ENCODE measurements at regions not wholly inside any gene's neighbourhood (a gene's known extent, or its start where the extent isn't known, plus 50 kb on each side); places are given as distances from the start of the nearest gene placed in this dataset.

DNA sequence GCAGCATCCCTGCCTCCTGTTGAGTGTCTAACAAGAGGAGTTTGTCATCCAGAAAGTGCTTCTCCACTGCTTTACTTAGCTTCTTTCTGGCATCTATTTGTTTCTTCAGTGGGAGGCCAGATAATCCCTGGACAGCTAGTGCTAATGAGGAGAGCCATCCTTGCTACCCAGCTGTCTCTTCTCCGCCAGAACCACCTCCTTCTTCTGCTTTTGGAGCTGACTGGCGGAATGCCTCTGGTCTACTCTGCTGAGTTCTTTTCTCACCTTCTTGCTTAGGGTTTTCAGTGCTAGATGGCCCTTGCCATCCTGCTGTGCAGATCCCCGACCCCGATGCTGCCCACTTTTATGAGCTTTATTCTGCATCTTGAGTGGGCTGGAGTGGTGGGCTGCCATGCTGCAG lies 145.8 kb downstream of the GPBP1 start:
- Histone ChIP-seq H3K4me3 (no peak overlapping the region), H3K27ac (no peak overlapping the region), H3K36me3 (no peaks in the 10 kb centered on the region), H3K27me3 (no peaks in the 10 kb centered on the region), H3K4me1 (ENCODE audit: insufficient read depth) (no peaks in the 10 kb centered on the region), H3K9me3 (no peaks in the 10 kb centered on the region)
- intact Hi-C loops (cut with DNase I) = no loop called here
- TF ChIP-seq POLR2A (IDR thresholded peaks at IDR 0.05) = no peak
- no peak for TF ChIP-seq EP300 (IDR thresholded peaks at IDR 0.05)
- TF ChIP-seq, protein P1, sequence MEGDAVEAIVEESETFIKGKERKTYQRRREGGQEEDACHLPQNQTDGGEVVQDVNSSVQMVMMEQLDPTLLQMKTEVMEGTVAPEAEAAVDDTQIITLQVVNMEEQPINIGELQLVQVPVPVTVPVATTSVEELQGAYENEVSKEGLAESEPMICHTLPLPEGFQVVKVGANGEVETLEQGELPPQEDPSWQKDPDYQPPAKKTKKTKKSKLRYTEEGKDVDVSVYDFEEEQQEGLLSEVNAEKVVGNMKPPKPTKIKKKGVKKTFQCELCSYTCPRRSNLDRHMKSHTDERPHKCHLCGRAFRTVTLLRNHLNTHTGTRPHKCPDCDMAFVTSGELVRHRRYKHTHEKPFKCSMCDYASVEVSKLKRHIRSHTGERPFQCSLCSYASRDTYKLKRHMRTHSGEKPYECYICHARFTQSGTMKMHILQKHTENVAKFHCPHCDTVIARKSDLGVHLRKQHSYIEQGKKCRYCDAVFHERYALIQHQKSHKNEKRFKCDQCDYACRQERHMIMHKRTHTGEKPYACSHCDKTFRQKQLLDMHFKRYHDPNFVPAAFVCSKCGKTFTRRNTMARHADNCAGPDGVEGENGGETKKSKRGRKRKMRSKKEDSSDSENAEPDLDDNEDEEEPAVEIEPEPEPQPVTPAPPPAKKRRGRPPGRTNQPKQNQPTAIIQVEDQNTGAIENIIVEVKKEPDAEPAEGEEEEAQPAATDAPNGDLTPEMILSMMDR (IDR thresholded peaks at IDR 0.05) = no peak
- no peak for DNase-seq
- 94 to 98% (median 95%) methylated on average over 4 of the region's 4 CpGs for WGBS, 3 donors

DNA sequence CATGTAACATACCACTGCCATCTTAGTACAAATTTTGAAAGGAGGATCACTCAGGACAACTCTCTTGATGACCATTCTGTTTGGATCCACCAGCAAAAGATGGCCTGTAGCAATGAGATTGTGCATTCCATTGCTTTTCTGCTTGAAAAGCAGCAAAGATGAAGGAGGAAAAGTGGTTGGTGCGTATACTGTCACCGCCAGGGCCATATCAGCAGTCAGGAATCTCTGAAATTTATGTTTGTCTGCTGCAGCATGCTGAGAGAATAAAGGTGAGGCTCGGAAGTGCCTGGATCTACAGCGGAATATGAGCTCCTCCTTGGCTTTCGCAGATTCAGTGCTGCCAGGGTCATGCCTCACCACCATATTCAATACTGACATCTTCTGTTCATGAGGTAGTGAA lies 144.4 kb downstream of the GPBP1 start:
- no peaks in the 10 kb centered on the region for H3K27me3 ChIP-seq
- no peak for DNase-seq
- no peaks in the 10 kb centered on the region for H3K4me1 ChIP-seq (ENCODE audit: insufficient read depth)
- no peaks in the 10 kb centered on the region for H3K9me3 ChIP-seq
- no peak overlapping the region for H3K4me3 ChIP-seq
- H3K36me3 ChIP-seq = no peaks in the 10 kb centered on the region
- intact Hi-C loops (cut with DNase I) = no loop called here
- no peak for TF ChIP-seq EP300 (IDR thresholded peaks at IDR 0.05)
- TF ChIP-seq, protein P1 (IDR thresholded peaks at IDR 0.05) = no peak
- no peak for TF ChIP-seq POLR2A (IDR thresholded peaks at IDR 0.05)
- H3K27ac ChIP-seq = no peak overlapping the region
- 95 to 99% (median 98%) methylated on average over 5 of the region's 5 CpGs for WGBS, 3 donors

DNA sequence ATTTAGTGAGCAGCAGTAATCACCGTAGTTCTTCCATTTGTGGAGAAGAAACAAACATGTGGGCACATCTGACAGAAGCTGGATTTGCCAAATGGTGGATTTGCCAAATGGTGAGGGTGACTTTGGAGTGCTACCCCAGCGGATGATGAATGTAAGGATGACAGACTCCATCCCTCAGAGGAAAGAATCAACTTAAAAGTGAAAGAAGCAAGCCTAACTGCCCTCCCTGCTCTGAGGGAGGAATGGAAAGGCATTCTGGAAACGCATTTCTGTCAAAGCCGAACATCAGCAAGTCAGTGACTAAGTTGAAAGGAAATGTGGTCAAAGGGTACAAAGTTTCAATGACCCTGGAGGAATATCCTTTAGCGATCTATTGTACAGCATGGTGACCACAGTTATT lies 143.5 kb downstream of the GPBP1 start:
- H3K27me3 ChIP-seq = no peaks in the 10 kb centered on the region
- no peaks in the 10 kb centered on the region for H3K9me3 ChIP-seq
- H3K4me3 ChIP-seq = no peak overlapping the region
- intact Hi-C loops (cut with DNase I) = no loop called here
- 48 to 62% (median 59%) methylated on average over 5 of the region's 5 CpGs for WGBS, 3 donors
- H3K27ac ChIP-seq = no peak overlapping the region
- no peaks in the 10 kb centered on the region for H3K36me3 ChIP-seq
- no peak for DNase-seq
- no peak for TF ChIP-seq POLR2A (IDR thresholded peaks at IDR 0.05)
- H3K4me1 ChIP-seq (ENCODE audit: insufficient read depth) = no peaks in the 10 kb centered on the region

DNA sequence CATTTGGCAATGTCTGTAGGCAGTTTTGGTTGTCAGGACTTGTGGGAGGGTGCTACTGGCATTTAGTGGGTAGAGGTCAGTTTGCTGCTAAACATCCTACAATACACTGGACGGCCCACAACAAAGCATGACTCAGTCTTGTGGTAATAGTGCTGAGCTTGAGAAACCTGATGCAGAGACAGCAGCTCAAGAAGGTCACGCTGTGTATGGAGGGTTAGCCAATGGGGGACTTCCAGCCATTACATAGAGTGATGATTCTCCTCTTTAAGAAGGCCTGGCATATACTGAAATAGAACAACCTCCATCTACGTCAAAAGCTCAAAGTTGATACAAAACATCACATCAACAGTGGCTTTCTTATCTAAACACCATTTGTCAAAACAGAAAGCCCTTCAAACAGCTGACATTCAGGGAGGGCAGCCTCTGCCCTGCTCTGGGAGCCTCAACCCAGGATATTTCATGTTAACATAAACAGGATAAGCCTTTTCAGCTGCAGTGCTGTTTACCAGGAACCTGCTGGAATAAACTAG lies 143.0 kb downstream of the GPBP1 start:
- Histone ChIP-seq H3K27ac (no peak overlapping the region), H3K9me3 (no peaks in the 10 kb centered on the region), H3K4me3 (no peak overlapping the region), H3K4me1 (ENCODE audit: insufficient read depth) (no peaks in the 10 kb centered on the region), H3K36me3 (no peaks in the 10 kb centered on the region), H3K27me3 (no peaks in the 10 kb centered on the region)
- intact Hi-C loops (cut with DNase I) = no loop called here
- WGBS, 3 donors = 34 to 47% (median 37%) methylated on average over 3 of the region's 3 CpGs
- TF ChIP-seq, protein P1 (IDR thresholded peaks at IDR 0.05) = no peak
- no peak for TF ChIP-seq POLR2A (IDR thresholded peaks at IDR 0.05)
- no peak for TF ChIP-seq EP300 (IDR thresholded peaks at IDR 0.05)
- peak in 2 of 5 donors; percentile 18 to 41 for DNase-seq

DNA sequence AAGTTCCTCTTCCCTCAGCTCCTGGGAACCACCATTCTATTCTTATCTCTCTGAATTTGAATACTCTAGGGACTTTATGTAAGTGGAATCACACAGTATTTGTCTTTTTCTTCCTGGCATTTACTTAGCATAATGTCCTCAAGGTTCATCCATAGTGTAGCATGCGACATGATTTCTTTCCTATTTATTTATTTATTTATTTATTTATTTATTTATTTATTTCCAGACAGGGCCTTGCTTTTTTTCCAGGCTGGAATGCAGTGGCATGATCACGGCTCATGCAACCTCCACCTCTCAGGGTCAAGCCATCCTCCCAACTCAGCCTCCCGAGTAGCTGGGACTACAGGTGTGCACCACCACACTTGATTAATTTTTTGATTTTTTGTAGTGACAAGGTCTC lies 142.1 kb downstream of the GPBP1 start:
- 93 to 96% (median 95%) methylated on average over 3 of the region's 3 CpGs for WGBS, 3 donors
- no peaks in the 10 kb centered on the region for H3K4me1 ChIP-seq (ENCODE audit: insufficient read depth)

More for the DNA sequence above, 142.1 kb downstream of the GPBP1 start:
- Histone ChIP-seq H3K27me3 (no peaks in the 10 kb centered on the region), H3K4me3 (no peak overlapping the region), H3K9me3 (no peaks in the 10 kb centered on the region), H3K36me3 (no peaks in the 10 kb centered on the region), H3K27ac (no peak overlapping the region)
- intact Hi-C loops (cut with DNase I) = no loop called here
- no peak for DNase-seq
- TF ChIP-seq EP300 (IDR thresholded peaks at IDR 0.05) (no peak), POLR2A (IDR thresholded peaks at IDR 0.05) (no peak)
- TF ChIP-seq, protein P1 (IDR thresholded peaks at IDR 0.05) = no peak

Data from ovary (tissue), 7 donors.